NB4 (cell line): ENCODE measurements at regions not wholly inside any gene's neighbourhood (a gene's known extent, or its start where the extent isn't known, plus 50 kb on each side); places are given as distances from the start of the nearest gene placed in this dataset.

Experiments used
- MYC ChIP-seq: IDR thresholded peaks from 2 replicates; pipeline ENCODE4 v1.6.1; 2011; ENCODE audit warnings: low read depth, low read length
- POLR2A ChIP-seq: IDR thresholded peaks from 2 replicates; pipeline ENCODE4 v1.6.1; 2011; ENCODE audit warnings: mild to moderate bottlenecking; ENCODE audit not compliant: insufficient read length; ENCODE audit errors: extremely low read depth
- TF ChIP-seq, protein P1 (sequence below): IDR thresholded peaks from one replicate; pipeline ENCODE4 v1.5.1; 2012; ENCODE audit warnings: low read depth, low read length

DNA sequence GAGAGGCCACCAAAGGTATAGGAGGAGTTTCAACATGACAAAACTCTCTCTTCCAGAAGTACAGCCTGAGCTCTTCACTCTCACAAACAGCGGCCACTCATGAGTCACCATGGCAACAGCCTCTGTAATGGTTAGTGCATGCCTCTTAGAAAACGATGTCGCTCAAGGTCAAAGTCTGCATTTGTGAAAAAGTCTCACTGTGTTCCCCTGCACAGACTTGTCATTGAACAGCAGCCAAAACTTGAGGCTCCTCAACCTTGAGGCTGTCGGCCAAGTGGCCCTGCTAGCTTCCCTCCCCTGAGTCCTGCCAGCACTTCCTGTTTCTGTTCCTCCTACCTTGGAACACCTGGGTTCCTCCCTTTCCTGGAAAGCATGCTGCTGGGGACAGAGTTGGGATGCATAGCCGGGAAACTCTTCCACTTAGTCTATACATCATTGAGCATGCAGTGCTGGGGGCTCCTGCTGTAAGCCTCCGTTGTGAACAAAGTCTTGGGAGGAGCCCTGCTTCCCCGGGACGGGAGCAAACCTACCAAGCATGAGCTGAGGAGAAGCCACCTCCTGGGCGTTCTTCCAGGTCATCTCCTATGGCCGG is 66.6 kb downstream of the ING2 start:
- TF ChIP-seq, protein P1, sequence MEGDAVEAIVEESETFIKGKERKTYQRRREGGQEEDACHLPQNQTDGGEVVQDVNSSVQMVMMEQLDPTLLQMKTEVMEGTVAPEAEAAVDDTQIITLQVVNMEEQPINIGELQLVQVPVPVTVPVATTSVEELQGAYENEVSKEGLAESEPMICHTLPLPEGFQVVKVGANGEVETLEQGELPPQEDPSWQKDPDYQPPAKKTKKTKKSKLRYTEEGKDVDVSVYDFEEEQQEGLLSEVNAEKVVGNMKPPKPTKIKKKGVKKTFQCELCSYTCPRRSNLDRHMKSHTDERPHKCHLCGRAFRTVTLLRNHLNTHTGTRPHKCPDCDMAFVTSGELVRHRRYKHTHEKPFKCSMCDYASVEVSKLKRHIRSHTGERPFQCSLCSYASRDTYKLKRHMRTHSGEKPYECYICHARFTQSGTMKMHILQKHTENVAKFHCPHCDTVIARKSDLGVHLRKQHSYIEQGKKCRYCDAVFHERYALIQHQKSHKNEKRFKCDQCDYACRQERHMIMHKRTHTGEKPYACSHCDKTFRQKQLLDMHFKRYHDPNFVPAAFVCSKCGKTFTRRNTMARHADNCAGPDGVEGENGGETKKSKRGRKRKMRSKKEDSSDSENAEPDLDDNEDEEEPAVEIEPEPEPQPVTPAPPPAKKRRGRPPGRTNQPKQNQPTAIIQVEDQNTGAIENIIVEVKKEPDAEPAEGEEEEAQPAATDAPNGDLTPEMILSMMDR, result no peak
- TF ChIP-seq POLR2A, result no peak
- TF ChIP-seq MYC, result no peak
